Karpas-422 (cell line): ENCODE measurements at regions not wholly inside any gene's neighbourhood (a gene's known extent, or its start where the extent isn't known, plus 50 kb on each side); places are given as distances from the start of the nearest gene placed in this dataset.
"Not testable (repeated sequence)": the region's sequence is repeated elsewhere in the genome, so short reads cannot be mapped to it uniquely, and the experiment has no call there.

Experiments
- DNase-seq: peaks from one replicate; pipeline ENCODE4 v3.0.0-alpha.2; 2015
- H2AFZ ChIP-seq: fragments of 200-600 bp; sonication (generic); 2 replicates; pipeline ENCODE4 v1.6.1; 2014; ENCODE audit warnings: antibody characterized with exemption, low read length, mixed read lengths
- H3K27ac ChIP-seq: fragments of 200-600 bp; sonication (generic); 2 replicates; pipeline ENCODE4 v1.5.1; 2014; ENCODE audit warnings: mild to moderate bottlenecking, low read length, moderate library complexity
- H3K27me3 ChIP-seq: fragments of 200-600 bp; sonication (generic); 2 replicates; pipeline ENCODE4 v1.6.1; 2014; ENCODE audit warnings: low read length, mixed read lengths
- H3K36me3 ChIP-seq: fragments of 200-600 bp; sonication (generic); 2 replicates; pipeline ENCODE4 v1.6.1; 2014; ENCODE audit warnings: low read length, mixed read lengths; ENCODE audit not compliant: insufficient read depth
- H3K4me1 ChIP-seq: fragments of 200-600 bp; sonication (generic); 2 replicates; pipeline ENCODE4 v1.6.1; 2014; ENCODE audit warnings: mild to moderate bottlenecking, low read length, mixed read lengths
- H3K4me2 ChIP-seq: fragments of 200-600 bp; sonication (generic); 2 replicates; pipeline ENCODE4 v1.6.1; 2014; ENCODE audit warnings: low read length, low read depth, mild to moderate bottlenecking; ENCODE audit not compliant: poor library complexity, severe bottlenecking
- H3K4me3 ChIP-seq: fragments of 200-600 bp; sonication (generic); 2 replicates; pipeline ENCODE4 v1.5.1; 2014; ENCODE audit warnings: mild to moderate bottlenecking, antibody characterized with exemption, low read length, mixed read lengths
- H3K79me2 ChIP-seq: fragments of 200-600 bp; sonication (generic); 2 replicates; pipeline ENCODE4 v1.6.1; 2014; ENCODE audit warnings: mild to moderate bottlenecking, low read length, mixed read lengths
- H3K9ac ChIP-seq: fragments of 200-600 bp; sonication (generic); 2 replicates; pipeline ENCODE4 v1.6.0; 2014; ENCODE audit warnings: low read length
- H3K9me2 ChIP-seq: fragments of 200-600 bp; sonication (generic), shearing (Covaris generic); replicated peaks from 2 replicates; pipeline ENCODE4 v1.6.0; 2014; ENCODE audit warnings: mild to moderate bottlenecking, low read length, moderate library complexity; ENCODE audit not compliant: insufficient read depth
- H3K9me3 ChIP-seq: fragments of 300-700, 200-600 bp; sonication (generic); 2 replicates; pipeline ENCODE4 v1.6.1; 2014; ENCODE audit warnings: low read length, mixed read lengths
- H4K20me1 ChIP-seq: fragments of 200-600 bp; sonication (generic); 2 replicates; pipeline ENCODE4 v1.6.1; 2014; ENCODE audit warnings: mild to moderate bottlenecking, antibody characterized with exemption, low read length, low read depth; ENCODE audit not compliant: insufficient read depth

DNA sequence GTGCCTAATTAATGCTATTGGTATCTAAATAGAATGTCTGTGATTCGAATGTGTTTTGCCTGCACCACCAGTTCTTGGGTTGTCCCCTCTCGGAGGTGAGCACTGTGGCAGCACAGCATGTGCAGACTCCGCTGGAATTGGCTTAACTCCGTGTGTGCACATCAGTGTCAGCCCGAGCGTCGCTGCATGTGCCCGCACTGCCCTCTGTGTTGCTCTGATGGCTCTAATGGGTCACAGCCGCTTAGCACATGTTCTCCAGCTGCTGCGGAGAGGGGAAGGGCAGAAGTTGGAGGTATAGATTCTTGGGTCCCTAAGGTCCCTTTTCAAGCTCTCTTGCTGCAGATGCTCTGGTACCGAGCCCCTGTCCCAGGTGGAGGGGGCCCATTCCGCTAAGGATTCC, 75.1 kb downstream of the CDRT15L2 start:
- H3K9me3 ChIP-seq, H3K79me2 ChIP-seq, H2AFZ ChIP-seq, H3K36me3 ChIP-seq, H3K4me2 ChIP-seq, H3K27me3 ChIP-seq, H3K4me1 ChIP-seq, DNase-seq, H3K9ac ChIP-seq, H4K20me1 ChIP-seq, H3K27ac ChIP-seq, H3K9me2 ChIP-seq, H3K4me3 ChIP-seq: not testable (repeated sequence)

DNA sequence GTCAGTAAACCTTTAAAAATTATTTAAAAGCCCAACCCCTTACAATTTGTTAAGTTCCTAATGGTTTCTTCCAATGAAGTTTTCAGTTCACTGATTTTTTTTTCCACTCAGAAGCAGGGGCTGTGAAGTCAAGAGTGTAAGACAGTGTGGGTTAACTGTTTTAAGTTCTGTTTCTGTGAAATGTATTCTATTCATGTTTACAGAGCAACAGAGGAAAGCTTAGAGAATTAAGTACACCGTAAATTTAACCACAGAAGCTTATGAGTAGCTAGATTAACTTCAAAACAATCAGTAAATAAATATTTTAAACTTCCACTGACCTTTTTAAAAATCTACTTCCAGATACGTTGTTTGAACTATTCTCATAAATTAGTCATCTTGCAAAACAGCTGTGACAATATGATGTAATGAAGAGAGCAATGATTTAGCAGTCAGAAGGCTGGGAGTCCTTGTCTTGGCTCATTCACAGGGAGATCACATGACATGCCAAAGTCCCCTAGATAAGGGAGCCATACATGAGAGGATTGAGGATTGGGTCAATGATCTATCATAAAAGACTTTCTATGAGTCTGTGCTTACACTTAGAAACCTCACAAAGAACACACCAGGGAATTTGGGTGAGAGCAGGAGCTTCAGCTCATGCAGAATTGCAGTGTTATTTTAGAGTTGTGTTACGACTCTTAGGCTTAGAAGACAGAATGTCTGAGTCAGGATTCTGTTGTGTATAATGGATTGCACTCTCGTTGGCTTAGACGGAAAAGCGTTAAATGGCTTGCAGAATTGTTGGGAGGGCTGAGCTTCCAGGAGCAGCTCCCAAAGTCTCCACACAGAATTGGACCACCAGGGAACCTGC, 85.8 kb downstream of the CDRT15L2 start:
- not testable (repeated sequence) for H3K4me2 ChIP-seq, H3K4me1 ChIP-seq, H3K4me3 ChIP-seq, H4K20me1 ChIP-seq, H2AFZ ChIP-seq, H3K27me3 ChIP-seq, H3K27ac ChIP-seq, H3K36me3 ChIP-seq, H3K9ac ChIP-seq, DNase-seq, H3K79me2 ChIP-seq, H3K9me3 ChIP-seq, H3K9me2 ChIP-seq

DNA sequence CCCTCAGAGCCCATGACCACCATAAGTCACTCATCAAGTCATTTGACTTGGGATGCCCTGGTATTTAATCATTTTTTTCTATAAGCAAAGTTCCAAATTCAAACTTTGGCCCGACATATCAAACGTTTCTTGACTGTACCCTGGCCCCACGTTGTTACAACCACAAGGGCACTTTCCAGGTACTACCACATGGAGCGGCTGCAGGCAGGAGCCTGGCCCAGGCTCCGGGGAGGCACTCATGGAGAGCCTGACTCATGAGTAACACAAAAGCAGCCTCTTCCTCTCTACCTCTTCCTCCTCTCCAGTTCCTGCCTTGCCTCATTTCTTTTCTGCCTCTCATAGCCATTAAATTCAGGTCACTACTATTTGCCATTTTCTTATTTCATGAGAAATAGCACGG, 87.2 kb downstream of the CDRT15L2 start:
- not testable (repeated sequence) for H3K79me2 ChIP-seq, DNase-seq, H3K9me2 ChIP-seq

DNA sequence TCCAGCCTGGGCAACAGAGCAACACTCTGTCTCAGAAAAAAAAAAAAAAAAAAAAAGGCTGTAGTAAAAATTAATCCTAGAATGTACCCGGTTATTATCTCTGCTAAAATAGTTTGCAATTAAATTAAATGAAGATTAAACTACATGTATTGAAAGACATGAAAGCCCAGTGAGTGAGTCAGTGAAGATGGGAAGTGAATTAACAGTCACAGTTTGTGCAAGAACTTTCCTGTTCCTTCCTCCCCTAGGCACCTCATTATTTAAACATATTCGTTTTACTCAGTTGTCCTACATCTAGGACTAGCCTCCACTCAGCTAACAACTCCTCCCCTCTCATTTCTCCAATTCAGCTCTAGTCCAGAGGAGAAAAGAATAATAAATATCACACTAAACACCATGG, 88.2 kb downstream of the CDRT15L2 start:
- H3K4me2 ChIP-seq, H2AFZ ChIP-seq, H3K36me3 ChIP-seq, H3K9me2 ChIP-seq, H3K4me1 ChIP-seq, H3K27ac ChIP-seq, H4K20me1 ChIP-seq, H3K27me3 ChIP-seq, H3K79me2 ChIP-seq, H3K9ac ChIP-seq, H3K9me3 ChIP-seq, DNase-seq, H3K4me3 ChIP-seq: not testable (repeated sequence)

More for the DNA sequence above, 87.2 kb downstream of the CDRT15L2 start:
- H2AFZ ChIP-seq, H3K4me2 ChIP-seq, H3K27ac ChIP-seq, H3K9ac ChIP-seq, H3K4me3 ChIP-seq, H3K27me3 ChIP-seq, H4K20me1 ChIP-seq, H3K36me3 ChIP-seq, H3K9me3 ChIP-seq, H3K4me1 ChIP-seq: not testable (repeated sequence)

DNA sequence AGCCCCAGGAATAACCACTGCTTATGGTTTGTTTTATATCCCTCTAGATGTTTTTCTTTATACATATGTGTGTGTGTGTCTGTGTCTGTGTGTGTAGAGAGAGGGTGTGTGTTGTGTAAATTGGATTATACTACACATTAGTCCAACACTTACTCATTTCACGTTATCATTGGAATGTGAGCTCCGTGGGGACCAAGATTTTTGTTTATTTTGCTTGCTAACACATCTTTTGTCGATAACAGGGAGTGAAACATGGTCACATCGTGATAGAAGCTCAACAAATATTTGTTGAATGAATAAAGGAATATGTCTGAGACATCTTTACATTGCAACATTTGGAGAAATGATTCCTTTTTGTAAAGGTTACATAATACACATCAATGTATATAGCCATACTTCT, 88.8 kb downstream of the CDRT15L2 start:
- not testable (repeated sequence) for H3K27ac ChIP-seq, H3K4me2 ChIP-seq, DNase-seq, H2AFZ ChIP-seq, H3K36me3 ChIP-seq, H3K4me3 ChIP-seq, H3K9me3 ChIP-seq, H3K4me1 ChIP-seq, H3K9ac ChIP-seq, H3K27me3 ChIP-seq, H4K20me1 ChIP-seq, H3K79me2 ChIP-seq, H3K9me2 ChIP-seq

DNA sequence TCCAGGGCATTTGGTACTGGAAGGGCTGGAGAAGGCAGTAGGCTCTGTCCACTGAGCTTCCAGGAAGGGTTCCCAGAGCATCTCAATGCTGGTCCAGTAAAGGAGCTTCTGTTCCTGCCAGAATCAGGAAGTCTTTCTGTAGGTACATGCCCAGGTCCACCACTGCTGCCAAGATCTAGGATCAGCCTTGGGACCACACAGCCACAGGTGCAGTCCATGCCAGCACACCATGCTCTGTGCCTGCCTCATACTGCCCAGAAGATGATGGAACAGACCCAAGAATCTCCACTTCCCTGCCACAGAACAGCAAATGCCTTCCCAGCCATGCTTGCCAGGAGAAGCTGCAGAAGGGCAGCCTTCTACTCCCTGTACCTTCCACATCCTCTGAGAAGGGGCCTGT, 89.3 kb downstream of the CDRT15L2 start:
- not testable (repeated sequence) for H3K4me1 ChIP-seq, H3K27me3 ChIP-seq, H3K79me2 ChIP-seq, H3K36me3 ChIP-seq, H4K20me1 ChIP-seq, H3K9me3 ChIP-seq, H3K27ac ChIP-seq, DNase-seq, H3K9me2 ChIP-seq, H3K4me3 ChIP-seq, H3K9ac ChIP-seq, H3K4me2 ChIP-seq, H2AFZ ChIP-seq

DNA sequence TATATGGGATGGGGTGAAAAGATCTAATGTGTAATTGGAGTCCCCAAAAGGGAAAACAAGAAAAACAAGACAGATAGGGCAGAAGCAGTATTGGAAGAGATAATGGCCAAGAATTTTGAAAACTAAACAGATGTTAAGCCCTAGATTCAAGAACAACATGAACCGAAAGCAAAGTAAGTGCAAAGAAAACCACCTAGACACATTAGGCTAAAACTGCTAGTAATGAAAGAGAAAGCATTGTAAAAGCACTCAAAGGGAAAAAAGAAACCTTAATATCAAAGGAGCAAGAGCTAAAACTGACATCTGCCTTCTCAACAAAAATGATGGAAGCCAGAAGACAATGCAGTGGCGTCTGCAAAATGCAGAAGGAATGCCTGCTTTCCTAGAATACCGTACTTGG, 91.0 kb downstream of the CDRT15L2 start:
- H3K9me2 ChIP-seq, H3K27ac ChIP-seq: not testable (repeated sequence)

DNA sequence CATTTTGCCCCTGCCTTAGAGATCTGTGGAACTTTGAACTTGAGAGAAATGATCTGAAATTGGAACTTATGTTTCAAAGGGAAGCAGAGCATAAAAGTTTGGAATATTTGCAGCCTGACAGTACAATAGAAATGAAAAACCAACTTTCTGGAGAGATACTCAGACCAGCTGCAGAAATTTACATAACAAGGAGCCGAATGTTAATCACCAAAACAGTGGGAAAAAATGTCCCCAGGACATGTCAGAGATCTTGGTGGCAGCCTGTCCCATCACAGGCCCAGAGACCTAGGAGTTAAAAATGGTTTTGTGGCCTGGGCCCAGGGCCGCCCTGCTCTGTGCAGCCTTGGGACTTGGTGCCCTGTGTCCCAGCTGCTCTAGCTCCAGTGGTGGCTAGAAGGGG, 94.8 kb downstream of the CDRT15L2 start:
- H3K9me3 ChIP-seq, H4K20me1 ChIP-seq, H3K4me3 ChIP-seq, H3K4me1 ChIP-seq, H3K9me2 ChIP-seq, H3K36me3 ChIP-seq, H3K27ac ChIP-seq, H3K4me2 ChIP-seq, H3K9ac ChIP-seq, H3K79me2 ChIP-seq, H2AFZ ChIP-seq, DNase-seq, H3K27me3 ChIP-seq: not testable (repeated sequence)

More for the DNA sequence above, 91.0 kb downstream of the CDRT15L2 start:
- not testable (repeated sequence) for H3K9ac ChIP-seq, H3K27me3 ChIP-seq, H4K20me1 ChIP-seq, H3K4me2 ChIP-seq, H3K4me1 ChIP-seq, DNase-seq, H3K9me3 ChIP-seq, H3K36me3 ChIP-seq, H3K4me3 ChIP-seq, H2AFZ ChIP-seq, H3K79me2 ChIP-seq

DNA sequence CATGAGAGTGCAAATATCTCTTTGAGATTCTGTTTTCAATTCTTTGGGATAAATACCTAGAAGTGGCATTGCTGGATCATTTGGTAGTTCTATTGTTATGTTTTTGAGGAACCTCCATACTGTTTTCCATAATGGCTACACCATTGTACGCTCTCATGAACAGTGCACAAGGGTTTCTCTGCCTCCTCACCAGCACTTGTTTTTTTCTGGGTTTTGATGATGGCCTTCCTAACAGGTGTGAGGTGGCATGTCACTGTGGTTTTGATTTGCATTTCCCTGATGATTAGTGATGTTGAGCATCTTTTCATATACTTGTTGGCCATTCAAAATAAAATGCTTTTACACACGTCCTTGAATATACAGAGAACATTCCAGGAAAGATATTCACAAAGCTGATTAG, 96.2 kb downstream of the CDRT15L2 start:
- not testable (repeated sequence) for H3K9me3 ChIP-seq, H3K79me2 ChIP-seq, H3K27ac ChIP-seq, H3K4me1 ChIP-seq, H3K9me2 ChIP-seq, H3K4me3 ChIP-seq, H2AFZ ChIP-seq, H3K27me3 ChIP-seq, H3K4me2 ChIP-seq, H3K36me3 ChIP-seq, H3K9ac ChIP-seq, H4K20me1 ChIP-seq, DNase-seq
